CD4-positive, alpha-beta T cell treated with Interleukin-4 for 4 hours (primary cell): ENCODE measurements at regions not wholly inside any gene's neighbourhood (a gene's known extent, or its start where the extent isn't known, plus 50 kb on each side); places are given as distances from the start of the nearest gene placed in this dataset.

Experiments
- DNase-seq: peaks from one replicate; pipeline ENCODE4 v3.0.0-alpha.2; 2020

DNA sequence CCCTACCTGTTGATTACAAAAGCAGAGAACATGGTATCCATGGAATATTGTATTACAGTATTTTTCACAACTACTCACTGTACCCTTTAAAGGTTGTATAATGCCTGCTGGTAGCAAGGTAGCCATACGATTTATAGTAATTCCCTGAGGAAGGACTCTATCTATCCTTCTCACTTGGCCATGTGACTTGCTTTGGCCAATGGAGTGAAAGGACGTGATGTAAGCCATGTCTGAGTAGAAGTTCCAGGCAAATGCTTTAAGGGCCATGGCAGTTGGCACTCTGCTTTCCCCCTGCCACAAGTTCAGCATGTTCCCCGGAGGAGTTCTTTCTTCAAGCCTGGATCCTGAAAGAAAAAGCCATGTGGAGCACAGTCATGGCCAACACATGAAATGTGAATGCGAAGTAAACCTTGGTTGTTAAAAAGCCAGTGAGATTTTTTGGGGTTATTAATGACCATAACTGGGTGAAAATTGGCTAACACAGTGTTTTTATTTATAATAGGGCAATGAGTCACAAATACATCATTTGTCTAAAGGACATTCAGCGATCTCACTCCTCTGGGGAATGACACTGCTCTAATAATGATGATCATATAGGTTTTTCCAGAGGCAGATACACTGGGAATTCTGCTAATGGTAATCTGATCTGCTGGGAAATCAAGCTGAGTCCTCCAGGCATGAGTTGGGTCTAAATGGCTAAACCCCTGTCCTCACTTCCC lies 67.4 kb upstream of the SLC38A2 start:
- DNase-seq, result no peak

DNA sequence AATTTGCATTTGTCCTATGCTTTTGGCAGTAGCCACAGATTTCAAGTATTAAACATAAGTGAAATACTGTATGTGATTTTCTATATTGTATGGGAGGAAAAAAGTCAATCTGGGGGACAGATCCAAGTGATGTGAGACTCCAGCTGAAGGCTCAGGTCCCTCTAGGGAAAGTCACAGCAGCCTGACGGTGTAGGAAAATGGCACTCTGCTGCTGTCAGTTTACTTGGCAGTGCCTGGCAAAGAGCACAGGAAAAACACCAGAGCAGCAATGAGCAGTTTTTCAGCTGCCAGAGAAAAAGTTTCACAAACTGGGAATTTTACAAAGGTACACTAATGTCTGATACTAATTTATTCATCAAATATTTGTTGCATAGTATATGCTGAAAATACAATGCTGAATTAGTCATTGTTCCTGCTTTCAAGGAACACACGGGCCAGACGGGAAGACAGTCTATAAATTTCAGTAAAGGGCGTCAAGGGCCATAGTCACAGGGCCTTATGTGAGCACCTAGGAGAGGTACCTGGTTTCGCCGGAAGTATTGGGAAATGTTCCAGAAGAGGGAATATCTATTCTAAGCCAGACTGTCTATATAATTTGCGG lies 66.2 kb upstream of the SLC38A2 start:
- no peak for DNase-seq

DNA sequence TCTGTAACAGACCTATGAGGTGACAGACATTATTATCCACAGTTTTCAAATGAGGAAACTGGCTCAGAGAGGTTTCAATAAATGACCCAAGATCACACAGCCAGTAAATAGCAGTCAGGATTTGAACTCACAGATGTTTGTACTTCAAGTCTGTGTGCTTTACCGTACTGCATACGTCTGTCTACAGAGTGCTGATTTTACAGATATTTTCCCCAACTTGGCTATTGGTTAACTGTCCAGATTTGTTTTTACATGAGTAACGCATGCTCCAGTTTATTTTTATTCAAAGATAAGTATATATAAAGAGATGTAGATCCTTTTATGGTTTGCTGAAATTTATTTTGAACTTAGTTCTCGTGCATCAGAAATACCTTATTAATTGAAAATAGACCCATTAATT lies 65.7 kb upstream of the SLC38A2 start:
- no peak for DNase-seq

DNA sequence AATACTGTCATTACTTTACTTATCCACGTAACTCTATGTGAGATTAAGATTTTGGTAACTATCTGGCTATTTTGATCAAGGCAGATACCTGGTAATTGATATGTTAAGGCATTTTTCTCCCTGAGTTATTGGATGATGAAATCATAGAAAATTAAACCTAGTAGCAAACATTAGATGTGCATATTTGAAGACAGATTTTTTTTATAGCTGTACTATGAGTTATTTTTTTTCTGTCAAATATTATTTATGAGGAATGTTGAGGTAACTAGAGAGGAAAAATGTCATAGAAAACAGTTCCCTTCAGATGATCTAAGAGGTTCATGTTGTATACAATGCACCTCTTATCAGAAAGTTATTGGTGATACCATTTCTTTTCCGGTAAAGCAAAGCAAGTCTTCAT lies 64.9 kb upstream of the SLC38A2 start:
- DNase-seq, result no peak

DNA sequence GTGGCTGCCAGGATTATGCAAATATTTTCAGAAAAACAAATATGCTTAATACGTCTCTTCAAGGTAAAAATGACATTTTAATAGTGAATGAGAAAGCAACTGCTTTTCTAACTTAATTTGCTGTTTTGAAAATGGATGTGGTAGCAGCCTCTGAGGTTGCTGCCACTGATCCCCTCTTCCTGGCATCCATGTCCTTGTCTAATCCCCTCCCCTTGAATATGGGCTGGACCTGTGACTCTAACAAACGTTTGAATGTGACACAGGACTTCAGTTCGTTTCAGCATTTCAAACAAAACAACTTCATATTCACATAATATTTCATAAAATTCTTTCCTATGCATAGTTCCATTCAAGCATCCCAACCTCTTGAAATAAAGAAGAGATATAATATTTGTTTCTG lies 64.2 kb upstream of the SLC38A2 start:
- no peak for DNase-seq

DNA sequence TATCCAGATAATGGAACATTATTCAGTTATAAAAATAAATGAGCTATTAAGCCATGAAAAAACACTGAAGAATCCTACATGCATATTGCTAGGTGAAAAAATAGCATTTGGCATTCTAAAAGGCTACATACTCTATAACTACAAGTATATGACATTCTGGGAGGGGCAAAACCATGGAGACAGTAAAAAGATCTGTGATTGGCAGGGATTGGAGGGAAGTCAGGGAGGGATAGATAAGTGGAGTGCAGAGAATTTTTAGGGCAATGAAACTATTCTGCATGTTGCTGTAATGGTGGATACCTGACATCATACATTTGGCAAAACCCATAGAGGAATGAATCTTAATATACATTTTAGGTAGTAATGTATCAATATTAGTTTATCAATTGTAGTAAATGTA lies 63.1 kb upstream of the SLC38A2 start:
- DNase-seq, result no peak

DNA sequence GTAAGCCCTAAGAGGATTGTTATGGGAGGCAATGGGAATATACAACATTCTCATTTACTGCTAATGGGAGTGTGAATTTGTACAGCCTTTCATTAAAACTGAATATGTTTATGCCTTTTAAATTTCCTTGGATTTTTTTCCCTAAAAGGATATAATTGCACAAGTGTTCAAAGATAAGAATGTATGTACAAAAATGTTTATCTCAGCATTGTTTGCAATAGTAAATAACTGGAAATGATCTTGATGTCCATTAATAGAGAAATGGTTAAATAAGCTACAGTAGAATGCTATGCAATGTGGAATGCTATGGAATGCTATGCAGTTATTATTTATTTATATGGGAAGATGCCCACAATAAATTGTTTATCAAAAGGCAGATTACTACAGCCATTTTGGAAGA lies 62.5 kb upstream of the SLC38A2 start:
- no peak for DNase-seq

DNA sequence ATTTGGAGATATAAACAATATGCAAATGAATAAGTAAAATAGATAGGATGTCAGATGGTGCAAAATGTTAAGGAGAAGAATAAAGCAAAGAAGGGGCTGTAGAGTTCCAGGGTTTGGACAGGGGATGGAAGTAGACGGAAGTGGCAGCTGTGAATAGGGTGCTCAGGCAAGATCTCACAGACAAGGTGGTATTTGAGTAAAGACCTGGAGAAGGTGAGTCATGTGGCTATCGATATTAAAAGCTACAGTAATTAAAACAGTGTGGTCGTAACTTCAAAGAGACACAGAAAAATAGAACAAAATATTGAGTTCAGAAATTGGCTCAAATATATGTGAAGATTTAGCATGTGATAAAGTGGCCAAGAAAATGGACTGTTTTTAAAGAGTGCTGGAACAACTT lies 61.3 kb upstream of the SLC38A2 start:
- DNase-seq, result no peak

DNA sequence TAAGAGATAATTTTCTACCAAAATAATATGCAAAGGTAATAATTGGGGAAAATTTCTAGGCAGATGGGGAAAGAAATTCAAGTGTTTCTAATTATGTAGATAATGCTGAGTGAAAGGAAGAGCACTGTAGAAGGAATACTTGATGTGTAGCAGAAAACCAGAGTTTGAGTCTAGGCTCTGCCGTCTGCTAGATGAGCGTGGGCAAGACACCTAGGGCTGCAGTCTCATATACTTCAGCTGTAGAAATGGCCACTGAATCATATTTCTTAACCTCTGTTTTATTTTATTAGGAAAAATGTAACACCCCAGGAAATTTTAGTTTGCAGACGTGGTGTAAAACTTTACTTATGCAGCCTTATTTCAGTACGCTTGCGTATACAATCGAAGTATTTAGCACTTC lies 59.8 kb upstream of the SLC38A2 start:
- no peak for DNase-seq

DNA sequence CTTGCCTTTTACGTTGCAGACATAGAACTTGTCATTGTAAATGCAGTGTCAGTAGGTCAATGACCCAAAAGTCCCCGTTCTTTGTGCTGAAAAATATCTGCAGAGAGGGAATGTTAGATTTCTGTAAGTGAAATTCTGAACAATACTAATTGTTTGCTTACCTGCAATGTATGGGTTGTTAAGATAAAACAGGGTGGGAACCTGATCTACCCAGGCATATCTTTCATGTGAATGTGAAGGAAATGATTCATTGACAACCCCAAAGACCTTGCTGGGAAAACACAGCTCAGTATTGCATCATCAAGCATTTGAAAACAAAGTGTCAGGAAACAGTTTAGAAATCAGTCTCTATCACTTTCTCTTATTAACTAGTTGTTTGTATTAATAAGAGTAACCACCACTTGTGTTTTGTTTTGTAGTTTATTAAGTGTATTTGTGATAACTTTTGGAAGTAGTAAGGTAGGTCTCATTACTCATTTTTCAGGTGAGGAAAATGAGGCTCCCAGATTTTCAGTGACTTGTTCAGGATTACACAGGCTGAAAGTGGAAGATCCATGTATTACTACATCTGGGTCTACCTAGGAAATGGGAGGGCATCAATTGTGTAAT lies 57.9 kb upstream of the SLC38A2 start:
- DNase-seq, result peak; percentile 52
